ENCODE measurements at regions not wholly inside any gene's neighbourhood (a gene's known extent, or its start where the extent isn't known, plus 50 kb on each side); places are given as distances from the start of the nearest gene placed in this dataset.
A peak's percentile ranks its signal among the peaks of the same experiment; 100 is the strongest.
"Not testable (repeated sequence)": the region's sequence is repeated elsewhere in the genome, so short reads cannot be mapped to it uniquely, and the experiment has no call there.

GRCh38 chr18:38771620-38772019, 1206.0 kb upstream of the CELF4 start:
- DNase-seq = not testable (repeated sequence)

DNA sequence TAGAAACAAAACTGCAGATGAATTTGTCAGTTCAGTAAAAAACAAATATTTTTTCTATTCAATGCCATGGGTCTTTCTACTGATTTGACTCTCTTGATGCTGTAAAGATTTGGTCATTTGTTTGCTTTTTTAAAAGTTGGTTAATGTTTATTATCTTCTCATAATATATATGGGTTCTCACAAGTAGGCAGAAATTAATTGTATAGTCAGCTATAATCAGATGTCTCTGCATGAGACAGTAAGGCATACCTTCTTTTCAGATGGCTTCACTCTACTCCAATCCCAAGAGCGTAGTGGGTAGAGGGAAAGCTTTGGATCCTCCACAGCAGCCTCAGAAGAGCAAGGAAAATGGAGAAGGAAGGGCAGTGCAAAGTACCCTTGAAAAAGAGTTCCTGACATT, 1202.9 kb upstream of the CELF4 start:
- DNase-seq = no peak

DNA sequence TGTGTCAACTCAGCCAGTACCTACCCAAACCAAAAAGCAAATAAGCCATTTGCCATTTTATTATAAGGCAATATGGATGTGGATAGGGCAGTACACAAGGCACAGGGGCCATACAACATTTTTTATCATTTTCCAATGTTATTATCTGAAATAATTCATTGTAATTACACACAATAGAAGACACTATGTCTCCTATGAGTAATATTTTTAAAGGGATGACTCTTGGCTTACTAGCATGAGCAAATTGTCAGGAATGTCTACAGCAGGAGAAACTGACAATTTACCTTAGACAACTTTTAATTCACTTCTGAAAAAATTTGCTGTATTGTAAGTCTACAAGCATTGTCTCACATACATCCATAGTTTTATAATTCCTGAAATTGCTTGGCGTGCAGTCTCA, 1193.9 kb upstream of the CELF4 start:
- no peak for DNase-seq

GRCh38 chr18:38756436-38756835, 1190.8 kb upstream of the CELF4 start:
- DNase-seq = no peak

DNA sequence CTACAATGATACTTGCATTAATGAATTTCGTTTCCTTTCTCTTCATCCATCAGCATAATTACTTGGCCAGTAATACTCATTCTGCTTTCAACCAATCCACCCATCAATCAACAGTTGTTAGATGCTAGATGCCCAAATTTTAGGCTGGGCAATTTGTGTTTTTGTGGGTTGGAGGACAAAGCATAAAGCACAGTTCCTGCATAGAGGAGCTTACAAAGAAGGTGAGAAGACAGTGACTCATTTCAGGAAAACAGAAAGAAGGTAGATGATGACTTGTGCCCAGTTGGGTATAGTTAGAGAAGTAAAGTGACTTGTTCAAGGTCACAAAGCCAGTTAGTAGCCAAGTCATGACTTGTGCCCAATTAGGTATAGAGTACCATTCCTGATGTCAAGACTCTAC, 1186.8 kb upstream of the CELF4 start:
- no peak for DNase-seq

DNA sequence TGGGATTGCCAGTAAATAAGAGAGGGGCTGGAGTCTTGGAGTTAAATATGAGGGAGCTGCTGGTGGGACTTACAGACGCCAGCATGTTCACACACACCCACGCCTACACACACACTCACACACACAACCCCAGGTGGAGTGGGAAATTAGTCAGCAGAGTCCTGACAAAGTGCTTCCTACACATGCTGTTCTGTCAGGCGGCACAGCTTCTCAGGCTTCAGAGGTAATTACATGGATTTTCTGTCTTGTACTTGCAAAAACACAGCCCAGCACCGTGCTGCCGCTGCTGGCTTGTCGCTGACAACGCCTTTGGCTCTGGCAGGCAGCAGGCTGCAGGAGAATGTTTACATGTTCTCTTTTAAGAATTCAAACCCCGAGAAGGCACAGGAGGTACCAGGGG, 1186.3 kb upstream of the CELF4 start:
- peak; percentile 21 for DNase-seq

DNA sequence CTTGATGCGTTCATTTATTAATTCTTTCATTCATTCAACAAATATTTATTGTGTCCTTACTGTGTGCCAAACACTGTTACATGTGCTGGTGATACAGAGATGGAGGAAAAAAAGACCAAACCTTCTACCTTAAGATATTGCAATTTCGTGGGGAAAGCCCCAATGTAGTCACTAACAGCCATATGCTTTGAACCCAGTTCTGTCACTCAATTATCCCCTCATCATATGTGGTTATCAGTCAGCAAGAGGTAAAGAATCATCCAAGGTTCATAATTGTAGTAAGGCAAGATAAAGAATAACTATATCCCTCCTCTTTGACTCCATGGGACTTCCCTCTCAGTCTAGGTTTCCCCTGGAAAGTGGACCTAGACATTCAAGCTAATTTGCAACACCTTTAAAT, 1185.6 kb upstream of the CELF4 start:
- DNase-seq = no peak

GRCh38 chr18:38750751-38751150, 1185.2 kb upstream of the CELF4 start:
- DNase-seq = no peak

GRCh38 chr18:38747153-38747552, 1181.6 kb upstream of the CELF4 start:
- DNase-seq = no peak

GRCh38 chr18:38720181-38720580, 1154.6 kb upstream of the CELF4 start:
- not testable (repeated sequence) for DNase-seq

DNA sequence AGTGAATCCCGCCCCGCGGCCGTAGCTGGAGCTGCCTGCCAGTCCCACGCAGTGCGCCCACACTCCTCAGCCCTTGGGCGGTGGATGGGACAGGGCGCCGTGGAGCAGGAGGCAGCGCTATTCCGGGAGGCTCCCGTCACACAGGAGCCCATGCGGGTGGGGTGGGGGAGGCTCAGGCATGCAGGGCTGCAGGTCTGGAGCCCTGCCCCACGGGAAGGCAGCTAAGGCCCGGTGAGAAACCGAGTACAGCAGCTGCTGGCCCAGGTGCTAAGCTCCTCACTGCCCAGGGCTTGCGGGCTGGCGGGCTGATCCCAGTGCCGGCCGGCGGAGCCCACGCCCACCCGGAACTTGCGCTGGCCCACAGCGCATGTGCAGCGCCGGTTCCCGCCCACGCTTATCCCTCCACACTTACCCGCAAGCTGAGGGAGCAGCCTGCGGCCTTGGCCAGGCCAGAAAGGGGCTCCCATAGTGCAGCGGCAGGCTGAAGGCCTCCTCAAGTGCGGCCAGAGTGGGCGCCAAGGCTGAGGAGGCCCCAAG, 1152.8 kb upstream of the CELF4 start:
- no peak for DNase-seq

DNA sequence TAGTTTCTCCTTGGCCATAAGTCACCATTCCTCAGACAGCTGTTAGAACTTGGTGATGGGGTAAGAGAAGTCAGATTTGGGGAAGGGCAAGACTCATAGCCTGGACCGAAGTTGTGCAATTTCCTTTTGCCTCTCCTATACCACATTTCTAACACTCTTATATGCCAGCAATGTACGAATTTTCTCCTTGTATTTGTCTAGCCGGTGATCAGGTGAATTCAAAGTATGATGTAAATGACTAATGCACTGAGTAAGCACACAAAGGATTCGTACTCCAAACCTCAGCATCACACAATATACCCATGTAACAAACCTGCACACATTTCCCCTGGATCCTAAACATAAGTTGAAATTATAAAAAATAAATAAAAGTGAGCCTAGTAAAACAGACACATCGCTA, 1143.5 kb upstream of the CELF4 start:
- no peak for DNase-seq

DNA sequence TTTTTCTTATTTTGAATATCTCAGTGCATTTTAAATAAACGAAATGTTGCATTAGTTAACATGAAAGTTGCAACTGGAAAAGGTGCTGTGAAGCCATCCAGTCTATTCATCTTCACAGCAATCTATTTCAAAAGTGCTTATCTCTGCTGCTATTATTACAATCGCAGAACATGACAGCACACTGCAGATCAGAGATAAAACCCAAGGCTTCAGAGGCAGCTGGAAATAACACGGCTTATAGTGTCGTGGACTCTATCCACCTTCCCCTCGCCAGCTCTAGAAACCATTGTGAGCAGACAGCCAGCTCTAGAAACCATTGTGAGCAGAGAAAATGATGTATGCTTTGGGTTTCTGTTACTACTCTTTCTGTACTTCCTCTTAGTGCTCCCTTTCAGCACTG, 1140.8 kb upstream of the CELF4 start:
- no peak for DNase-seq

GRCh38 chr18:38698088-38698487, 1132.5 kb upstream of the CELF4 start:
- no peak for DNase-seq

- DNase-seq = no peak
Measured at GRCh38 chr18:38695559-38696280, 1130.1 kb upstream of the CELF4 start.

GRCh38 chr18:38693104-38693503, 1127.5 kb upstream of the CELF4 start:
- no peak for DNase-seq

DNA sequence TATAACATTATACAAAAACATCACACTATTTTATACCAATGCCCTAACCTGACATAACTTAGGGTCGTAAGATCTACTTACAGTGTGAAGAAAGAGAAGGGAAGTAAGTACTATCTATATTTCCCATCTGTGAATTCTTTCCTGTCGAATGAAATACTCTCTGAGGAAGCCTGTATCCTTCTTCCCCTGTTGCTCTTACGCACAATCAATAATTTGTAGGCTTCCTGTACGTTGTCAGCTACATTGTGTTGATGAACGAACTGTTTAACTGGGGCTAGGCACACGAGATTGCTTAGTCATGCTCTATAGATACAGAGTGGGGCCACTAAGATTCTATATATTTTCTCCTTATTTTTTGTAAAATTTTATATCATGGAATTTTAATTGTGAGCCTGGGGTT, 1125.0 kb upstream of the CELF4 start:
- no peak for DNase-seq

GRCh38 chr18:38688416-38688815, 1122.8 kb upstream of the CELF4 start:
- DNase-seq = no peak

GRCh38 chr18:38670486-38670885, 1104.9 kb upstream of the CELF4 start:
- no peak for DNase-seq

GRCh38 chr18:38664929-38665328, 1099.3 kb upstream of the CELF4 start:
- DNase-seq = no peak

- no peak for DNase-seq
Measured at GRCh38 chr18:38663682-38664081, 1098.1 kb upstream of the CELF4 start.

DNA sequence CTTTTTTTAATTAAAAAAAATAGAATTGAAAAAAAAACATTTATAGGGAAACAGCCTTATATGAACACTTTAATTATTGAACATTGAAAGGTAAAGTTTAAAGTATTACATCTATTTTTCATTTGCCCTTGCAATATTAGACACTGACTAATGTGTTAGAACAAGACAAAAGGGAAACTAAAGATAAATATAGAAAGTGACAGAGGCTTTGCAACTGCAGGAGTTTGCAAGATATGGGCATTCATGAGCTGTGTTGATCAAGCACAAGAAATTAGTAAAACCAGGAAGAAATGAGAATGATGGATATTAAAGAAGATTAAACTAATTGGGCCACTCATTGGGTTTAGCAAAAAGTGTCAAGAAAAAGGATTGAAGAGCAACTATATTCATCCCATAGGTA, 1097.7 kb upstream of the CELF4 start:
- no peak for DNase-seq

DNA sequence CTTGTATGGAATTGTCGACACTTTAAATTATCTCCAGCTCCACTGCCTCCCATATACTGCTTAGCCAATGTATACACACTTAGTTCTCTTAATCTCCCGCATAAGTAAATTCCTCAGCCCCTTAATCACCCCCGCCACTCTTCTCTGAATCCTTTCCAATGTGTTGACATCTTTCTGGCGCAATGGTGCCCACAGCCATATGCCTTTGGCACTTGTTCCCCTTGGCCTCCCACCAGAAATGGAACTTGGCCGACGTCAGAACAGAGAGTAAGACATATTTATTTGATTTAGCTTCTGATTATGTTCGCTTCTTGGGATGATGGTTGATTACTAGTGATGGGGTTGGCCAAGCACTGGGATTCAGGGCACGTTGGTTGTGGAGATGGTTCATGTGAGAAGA, 1089.3 kb upstream of the CELF4 start:
- no peak for DNase-seq

- no peak for DNase-seq
Measured at GRCh38 chr18:38651736-38652135, 1086.1 kb upstream of the CELF4 start.

DNA sequence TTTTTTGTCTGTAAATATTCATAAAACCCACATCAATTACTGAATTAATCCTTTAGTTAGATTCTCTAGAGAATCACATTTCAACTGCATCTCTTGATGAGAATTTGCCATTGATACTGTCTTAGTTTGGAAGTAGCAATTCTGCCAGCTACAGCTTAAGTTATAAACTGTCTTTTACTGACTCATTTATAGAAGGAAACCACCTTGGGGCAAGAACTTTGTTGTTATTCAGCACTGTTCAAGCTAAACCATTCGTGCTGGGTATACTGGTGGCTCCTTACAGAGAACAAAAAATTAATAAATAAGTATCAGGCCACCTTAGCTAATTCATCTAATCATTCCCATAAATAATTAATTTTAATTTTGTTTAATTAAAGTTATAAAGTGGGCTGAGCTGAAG, 1082.6 kb upstream of the CELF4 start:
- DNase-seq = no peak

Data from stimulated activated CD4-positive, alpha-beta T cell treated with anti-CD3 and anti-CD28 coated beads, Interleukin-1b, Interleukin-23, amount 100 ng/mL, for 48 hours (primary cell).